ENCODE measurements at regions not wholly inside any gene's neighbourhood (a gene's known extent, or its start where the extent isn't known, plus 50 kb on each side); places are given as distances from the start of the nearest gene placed in this dataset.

DNA sequence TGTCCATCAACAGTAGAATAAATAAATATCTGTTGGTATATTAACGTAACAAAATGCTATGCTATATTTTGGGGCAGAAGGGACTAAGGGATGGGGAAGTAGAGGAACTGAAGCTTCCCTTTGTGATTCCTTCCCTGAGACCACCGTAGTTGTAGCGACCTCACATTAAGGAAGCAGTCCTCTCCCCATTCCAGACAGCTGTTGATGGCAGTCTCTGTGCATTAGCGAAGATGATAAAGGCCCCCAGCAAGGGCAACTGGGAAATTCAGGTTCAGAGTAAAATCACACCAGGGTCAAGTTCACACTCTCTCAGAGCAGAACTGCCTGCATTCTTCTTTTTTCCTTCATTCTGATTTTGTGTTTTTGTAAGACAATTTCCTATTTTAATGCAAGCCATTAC, 259.0 kb downstream of the MEX3B start:
- Histone ChIP-seq H2BK12ac (ENCODE audit: insufficient read length, low read depth, low read length) (no peak overlapping the region), H3K23ac (ENCODE audit: insufficient read length, low read depth, low read length) (no peak overlapping the region), H3K79me2 (ENCODE audit: insufficient read depth, low read length) (no peaks in the 10 kb centered on the region; the same call in 1 of the 2 replicates), H2BK15ac (ENCODE audit: low read depth, low read length) (no peak overlapping the region), H3K9me3 (ENCODE audit: control insufficient read depth, low read depth, low read length) (no peaks in the 10 kb centered on the region), H4K91ac (ENCODE audit: insufficient read length, low read depth, low read length) (no peak overlapping the region), H3K4me2 (ENCODE audit: insufficient read depth, insufficient read length, low read length) (no peak overlapping the region), H3K27me3 (ENCODE audit: insufficient read depth, low read length) (no peaks in the 10 kb centered on the region), H4K20me1 (ENCODE audit: control insufficient read depth, insufficient read depth, insufficient read length) (no peaks in the 10 kb centered on the region), H2BK5ac (ENCODE audit: insufficient read length, low read length) (no peak overlapping the region), H3K23me2 (ENCODE audit: insufficient read length, low read depth, low read length, poor library complexity, severe bottlenecking) (no peaks in the 10 kb centered on the region), H2BK20ac (ENCODE audit: low read depth, low read length, poor library complexity, severe bottlenecking) (no peak overlapping the region), H3K9ac (ENCODE audit: extremely low read depth, insufficient read length, low read length) (no peak overlapping the region), H3K56ac (ENCODE audit: insufficient read length, low read depth, low read length) (no peak overlapping the region), H2AK5ac (ENCODE audit: insufficient read length, low read length) (no peak overlapping the region), H3K14ac (ENCODE audit: insufficient read depth, low read length) (no peak overlapping the region), H2AFZ (ENCODE audit: low read length) (no peak overlapping the region), H3K4ac (ENCODE audit: low read depth, low read length) (no peak overlapping the region), H3K27ac (ENCODE audit: insufficient read length, low read depth, low read length) (no peak overlapping the region), H2BK120ac (ENCODE audit: low read depth, low read length, poor library complexity, severe bottlenecking) (no peak overlapping the region), H3K18ac (ENCODE audit: insufficient read length, low read depth, low read length) (no peak overlapping the region), H3T11ph (ENCODE audit: low read length) (no peak overlapping the region), H3K79me1 (ENCODE audit: insufficient read depth, low read depth, low read length, poor library complexity, severe bottlenecking) (no peaks in the 10 kb centered on the region), H4K5ac (ENCODE audit: insufficient read length, low read depth, low read length) (no peak overlapping the region), H4K8ac (replicated peaks; ENCODE audit: insufficient read length, low read depth, low read length) (no peak overlapping the region), H3K4me1 (ENCODE audit: insufficient read depth, low read length) (peaks cover 7% of the 10 kb centered on the region; the same call in 1 of the 2 replicates)
- no CpG with 5 or more reads among the region's 4 CpGs for WGBS (ENCODE audit: extremely low coverage, insufficient read length, low lambda C conversion rate)
- Mint-ChIP-seq H3K36me3 (ENCODE audit: insufficient read depth in 1 of 3, low read depth in 3 of 3) (peaks cover 15 to 34% (median 30%) of the 10 kb centered on the region in 3 experiments), H3K4me3 (no peak overlapping the region), H3K4me1 (peaks cover 7 to 23% of the 10 kb centered on the region in 2 experiments; a peak in 3 of 4 replicates), H3K27me3 (ENCODE audit: low read depth) (no peaks in the 10 kb centered on the region), H3K27ac (no peak overlapping the region), H3K9me3 (peaks cover 2 to 4% of the 10 kb centered on the region in 2 experiments; a peak in 2 of 5 replicates)
- TF ChIP-seq, protein P1, sequence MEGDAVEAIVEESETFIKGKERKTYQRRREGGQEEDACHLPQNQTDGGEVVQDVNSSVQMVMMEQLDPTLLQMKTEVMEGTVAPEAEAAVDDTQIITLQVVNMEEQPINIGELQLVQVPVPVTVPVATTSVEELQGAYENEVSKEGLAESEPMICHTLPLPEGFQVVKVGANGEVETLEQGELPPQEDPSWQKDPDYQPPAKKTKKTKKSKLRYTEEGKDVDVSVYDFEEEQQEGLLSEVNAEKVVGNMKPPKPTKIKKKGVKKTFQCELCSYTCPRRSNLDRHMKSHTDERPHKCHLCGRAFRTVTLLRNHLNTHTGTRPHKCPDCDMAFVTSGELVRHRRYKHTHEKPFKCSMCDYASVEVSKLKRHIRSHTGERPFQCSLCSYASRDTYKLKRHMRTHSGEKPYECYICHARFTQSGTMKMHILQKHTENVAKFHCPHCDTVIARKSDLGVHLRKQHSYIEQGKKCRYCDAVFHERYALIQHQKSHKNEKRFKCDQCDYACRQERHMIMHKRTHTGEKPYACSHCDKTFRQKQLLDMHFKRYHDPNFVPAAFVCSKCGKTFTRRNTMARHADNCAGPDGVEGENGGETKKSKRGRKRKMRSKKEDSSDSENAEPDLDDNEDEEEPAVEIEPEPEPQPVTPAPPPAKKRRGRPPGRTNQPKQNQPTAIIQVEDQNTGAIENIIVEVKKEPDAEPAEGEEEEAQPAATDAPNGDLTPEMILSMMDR (conservative IDR thresholded peaks at IDR 0.05), result no peak
- no peak for DNase-seq

All from H9 (cell line).